ENCODE measurements at regions not wholly inside any gene's neighbourhood (a gene's known extent, or its start where the extent isn't known, plus 50 kb on each side); places are given as distances from the start of the nearest gene placed in this dataset.
"Not testable (repeated sequence)": the region's sequence is repeated elsewhere in the genome, so short reads cannot be mapped to it uniquely, and the experiment has no call there.

GRCh38 chr5:176035201-176035530, 67.1 kb upstream of the THOC3 start:
- TF ChIP-seq, protein P1, sequence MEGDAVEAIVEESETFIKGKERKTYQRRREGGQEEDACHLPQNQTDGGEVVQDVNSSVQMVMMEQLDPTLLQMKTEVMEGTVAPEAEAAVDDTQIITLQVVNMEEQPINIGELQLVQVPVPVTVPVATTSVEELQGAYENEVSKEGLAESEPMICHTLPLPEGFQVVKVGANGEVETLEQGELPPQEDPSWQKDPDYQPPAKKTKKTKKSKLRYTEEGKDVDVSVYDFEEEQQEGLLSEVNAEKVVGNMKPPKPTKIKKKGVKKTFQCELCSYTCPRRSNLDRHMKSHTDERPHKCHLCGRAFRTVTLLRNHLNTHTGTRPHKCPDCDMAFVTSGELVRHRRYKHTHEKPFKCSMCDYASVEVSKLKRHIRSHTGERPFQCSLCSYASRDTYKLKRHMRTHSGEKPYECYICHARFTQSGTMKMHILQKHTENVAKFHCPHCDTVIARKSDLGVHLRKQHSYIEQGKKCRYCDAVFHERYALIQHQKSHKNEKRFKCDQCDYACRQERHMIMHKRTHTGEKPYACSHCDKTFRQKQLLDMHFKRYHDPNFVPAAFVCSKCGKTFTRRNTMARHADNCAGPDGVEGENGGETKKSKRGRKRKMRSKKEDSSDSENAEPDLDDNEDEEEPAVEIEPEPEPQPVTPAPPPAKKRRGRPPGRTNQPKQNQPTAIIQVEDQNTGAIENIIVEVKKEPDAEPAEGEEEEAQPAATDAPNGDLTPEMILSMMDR (conservative IDR thresholded peaks at IDR 0.05; ENCODE audit: low read depth, low read length) = not testable (repeated sequence)
- TF ChIP-seq EZH2 (IDR thresholded peaks at IDR 0.05; ENCODE audit: low read length, unreplicated experiment); EZH2phosphoT487 (IDR thresholded peaks at IDR 0.05; ENCODE audit: borderline replicate concordance, low read length): not testable (repeated sequence)

All from PC-3 (cell line).